H9 (cell line): ENCODE measurements at regions not wholly inside any gene's neighbourhood (a gene's known extent, or its start where the extent isn't known, plus 50 kb on each side); places are given as distances from the start of the nearest gene placed in this dataset.

Experiments used
- DNase-seq: peaks from one replicate; pipeline ENCODE4 v3.0.0-alpha.2; 2017
- H2AFZ ChIP-seq: one replicate; pipeline ENCODE4 v1.6.1; 2013; ENCODE audit warnings: mild to moderate bottlenecking, low read length, control low read depth, moderate library complexity
- H2AK5ac ChIP-seq: 2 replicates; pipeline ENCODE4 v1.6.1; 2013; ENCODE audit warnings: low read length, control low read depth, mixed read lengths; ENCODE audit not compliant: insufficient read length
- H2BK120ac ChIP-seq: one replicate; pipeline ENCODE4 v1.6.1; 2013; ENCODE audit warnings: low read depth, mild to moderate bottlenecking, low read length, control low read depth, inconsistent platforms; ENCODE audit not compliant: poor library complexity, severe bottlenecking
- H2BK12ac ChIP-seq: 2 replicates; pipeline ENCODE4 v1.6.1; 2013; ENCODE audit warnings: low read length, control low read depth, mixed read lengths, low read depth; ENCODE audit not compliant: insufficient read length
- H2BK15ac ChIP-seq: 2 replicates; pipeline ENCODE4 v1.6.1; 2013; ENCODE audit warnings: low read depth, low read length, control low read depth
- H2BK20ac ChIP-seq: one replicate; pipeline ENCODE4 v1.6.1; 2013; ENCODE audit warnings: low read depth, mild to moderate bottlenecking, low read length, control low read depth, inconsistent platforms; ENCODE audit not compliant: poor library complexity, severe bottlenecking
- H2BK5ac ChIP-seq: 2 replicates; pipeline ENCODE4 v1.6.1; 2013; ENCODE audit warnings: low read length, control low read depth, mixed read lengths; ENCODE audit not compliant: insufficient read length
- H3K14ac ChIP-seq: 2 replicates; pipeline ENCODE4 v1.6.1; 2013; ENCODE audit warnings: low read length, control low read depth; ENCODE audit not compliant: insufficient read depth
- H3K18ac ChIP-seq: 2 replicates; pipeline ENCODE4 v1.6.1; 2013; ENCODE audit warnings: low read depth, mild to moderate bottlenecking, mixed read lengths, low read length, control low read depth; ENCODE audit not compliant: insufficient read length
- H3K23ac ChIP-seq: 2 replicates; pipeline ENCODE4 v1.6.1; 2013; ENCODE audit warnings: low read length, control low read depth, mixed read lengths, low read depth; ENCODE audit not compliant: insufficient read length
- H3K23me2 ChIP-seq: 2 replicates; pipeline ENCODE4 v1.6.1; 2013; ENCODE audit warnings: low read depth, mild to moderate bottlenecking, mixed read lengths, low read length, control low read depth; ENCODE audit not compliant: insufficient read length, poor library complexity, severe bottlenecking
- H3K27ac ChIP-seq: 2 replicates; pipeline ENCODE4 v1.5.1; 2013; ENCODE audit warnings: low read length, control low read depth, mixed read lengths, low read depth; ENCODE audit not compliant: insufficient read length
- H3K27me3 ChIP-seq: 2 replicates; pipeline ENCODE4 v1.6.1; 2013; ENCODE audit warnings: low read length, control low read depth, inconsistent platforms; ENCODE audit not compliant: insufficient read depth
- H3K4ac ChIP-seq: 2 replicates; pipeline ENCODE4 v1.6.1; 2013; ENCODE audit warnings: low read depth, mild to moderate bottlenecking, control low read depth, inconsistent platforms, low read length, moderate library complexity
- H3K4me1 ChIP-seq: 2 replicates; pipeline ENCODE4 v1.6.1; 2013; ENCODE audit warnings: low read length, control low read depth, inconsistent platforms; ENCODE audit not compliant: insufficient read depth
- H3K4me2 ChIP-seq: 2 replicates; pipeline ENCODE4 v1.6.1; 2013; ENCODE audit warnings: low read length, control low read depth, mixed read lengths; ENCODE audit not compliant: insufficient read length, insufficient read depth
- H3K56ac ChIP-seq: 2 replicates; pipeline ENCODE4 v1.6.1; 2013; ENCODE audit warnings: low read depth, mild to moderate bottlenecking, mixed read lengths, low read length, control low read depth; ENCODE audit not compliant: insufficient read length
- H3K79me1 ChIP-seq: 2 replicates; pipeline ENCODE4 v1.6.1; 2013; ENCODE audit warnings: low read depth, mild to moderate bottlenecking, moderate library complexity, low read length, control low read depth, inconsistent platforms; ENCODE audit not compliant: insufficient read depth, poor library complexity, severe bottlenecking
- H3K79me2 ChIP-seq: 2 replicates; pipeline ENCODE4 v1.6.1; 2013; ENCODE audit warnings: low read length, control low read depth, inconsistent platforms; ENCODE audit not compliant: insufficient read depth
- H3K9ac ChIP-seq: 2 replicates; pipeline ENCODE4 v1.6.1; 2013; ENCODE audit warnings: low read length, control low read depth, mixed read lengths; ENCODE audit not compliant: insufficient read length; ENCODE audit errors: extremely low read depth
- H3K9me3 ChIP-seq: one replicate; pipeline ENCODE4 v1.6.1; 2013; ENCODE audit warnings: low read depth, low read length, inconsistent platforms; ENCODE audit not compliant: control insufficient read depth
- H3T11ph ChIP-seq: one replicate; pipeline ENCODE4 v1.6.1; 2013; ENCODE audit warnings: mild to moderate bottlenecking, low read length, control low read depth, inconsistent platforms
- H4K20me1 ChIP-seq: one replicate; pipeline ENCODE4 v1.6.1; 2013; ENCODE audit not compliant: control insufficient read depth, insufficient read length, insufficient read depth
- H4K5ac ChIP-seq: 2 replicates; pipeline ENCODE4 v1.6.1; 2013; ENCODE audit warnings: low read depth, mild to moderate bottlenecking, mixed read lengths, low read length, control low read depth; ENCODE audit not compliant: insufficient read length
- H4K8ac ChIP-seq: replicated peaks from 2 replicates; pipeline ENCODE4 v1.6.1; 2013; ENCODE audit warnings: low read length, control low read depth, mixed read lengths, low read depth; ENCODE audit not compliant: insufficient read length
- H4K91ac ChIP-seq: 2 replicates; pipeline ENCODE4 v1.6.1; 2013; ENCODE audit warnings: low read depth, mild to moderate bottlenecking, moderate library complexity, mixed read lengths, low read length, control low read depth; ENCODE audit not compliant: insufficient read length
- H3K27ac Mint-ChIP-seq, 3 experiments: 2 replicates in 2 of 3; 3 replicates in 1 of 3; pipeline ENCODE4 v1.8.0; 2020 to 2021; ENCODE audit warnings: mixed read lengths in 3 of 3, mild to moderate bottlenecking in 1 of 3, moderate library complexity in 1 of 3
- H3K27me3 Mint-ChIP-seq: 2 replicates; pipeline ENCODE4 v1.8.0; 2021; ENCODE audit warnings: low read depth, mild to moderate bottlenecking, moderate library complexity, mixed read lengths
- H3K36me3 Mint-ChIP-seq, 3 experiments: 2 replicates in 2 of 3; 3 replicates in 1 of 3; pipeline ENCODE4 v1.8.0; 2020 to 2021; ENCODE audit warnings: low read depth in 3 of 3, mixed read lengths in 3 of 3; ENCODE audit not compliant: insufficient read depth in 1 of 3
- H3K4me1 Mint-ChIP-seq, 2 experiments: 2 replicates each; pipeline ENCODE4 v1.8.0; 2020; ENCODE audit warnings: mixed read lengths in 2 of 2
- H3K4me3 Mint-ChIP-seq, 2 experiments: 2 replicates in 1 of 2; 3 replicates in 1 of 2; pipeline ENCODE4 v1.8.0; 2020 to 2021; ENCODE audit warnings: mild to moderate bottlenecking in 2 of 2, mixed read lengths in 2 of 2, moderate library complexity in 1 of 2
- H3K9me3 Mint-ChIP-seq, 2 experiments: 2 replicates in 1 of 2; 3 replicates in 1 of 2; pipeline ENCODE4 v1.8.0; 2020; ENCODE audit warnings: mild to moderate bottlenecking in 2 of 2, mixed read lengths in 2 of 2, moderate library complexity in 1 of 2
- WGBS: extraction: QIAGEN DNeasy Blood & Tissue Kit; methylation state at CpG from one replicate; pipeline ENCODE4 v1.1.7; 2013; ENCODE audit warnings: missing lambda C conversion rate, low lambda C conversion rate, mixed read lengths; ENCODE audit not compliant: insufficient read length; ENCODE audit errors: extremely low coverage; 5-methylcytosine and 5-hydroxymethylcytosine counted together
- TF ChIP-seq, protein P1 (sequence below): fragments of 200-600 bp; sonication (generic); conservative IDR thresholded peaks from 3 replicates; pipeline ENCODE4 v1.8.0; 2021; ENCODE audit warnings: antibody characterized with exemption, mild to moderate bottlenecking

GRCh38 chr11:27187848-27188621, 147.4 kb downstream of the BBOX1 start:
- Mint-ChIP-seq H3K4me1 (peaks cover 8% of the 10 kb centered on the region in 2 experiments), H3K9me3 (peaks cover 0 to 6% of the 10 kb centered on the region in 2 experiments; a peak in 2 of 5 replicates), H3K27ac (no peak overlapping the region), H3K27me3 (no peaks in the 10 kb centered on the region), H3K4me3 (no peak overlapping the region), H3K36me3 (peaks cover 0 to 8% (median 0%) of the 10 kb centered on the region in 3 experiments; a peak in 2 of 7 replicates)
- no peak overlapping the region for H2BK15ac ChIP-seq
- no peak overlapping the region for H4K91ac ChIP-seq
- H3K4me1 ChIP-seq, result no peaks in the 10 kb centered on the region
- no peak overlapping the region for H3K14ac ChIP-seq
- no peak overlapping the region for H2AK5ac ChIP-seq
- H3K18ac ChIP-seq, result no peak overlapping the region
- no peak overlapping the region for H2BK20ac ChIP-seq
- H4K20me1 ChIP-seq, result no peaks in the 10 kb centered on the region
- no peaks in the 10 kb centered on the region for H3K27me3 ChIP-seq
- no peaks in the 10 kb centered on the region for H3K79me2 ChIP-seq
- H2BK120ac ChIP-seq, result no peak overlapping the region
- no peak for DNase-seq
- H3K4me2 ChIP-seq, result no peak overlapping the region
- H3K9ac ChIP-seq, result no peak overlapping the region
- H3K79me1 ChIP-seq, result no peaks in the 10 kb centered on the region
- H3K23me2 ChIP-seq, result no peaks in the 10 kb centered on the region
- H3K4ac ChIP-seq, result no peak overlapping the region
- H3K27ac ChIP-seq, result no peak overlapping the region
- no peak overlapping the region for H2BK12ac ChIP-seq
- H3K9me3 ChIP-seq, result no peaks in the 10 kb centered on the region
- H2BK5ac ChIP-seq, result no peak overlapping the region
- H3K23ac ChIP-seq, result no peak overlapping the region
- H3K56ac ChIP-seq, result no peak overlapping the region
- no CpG with 5 or more reads among the region's 5 CpGs for WGBS
- no peak overlapping the region for H3T11ph ChIP-seq
- no peak overlapping the region for H4K5ac ChIP-seq
- no peak overlapping the region for H2AFZ ChIP-seq
- TF ChIP-seq, protein P1, sequence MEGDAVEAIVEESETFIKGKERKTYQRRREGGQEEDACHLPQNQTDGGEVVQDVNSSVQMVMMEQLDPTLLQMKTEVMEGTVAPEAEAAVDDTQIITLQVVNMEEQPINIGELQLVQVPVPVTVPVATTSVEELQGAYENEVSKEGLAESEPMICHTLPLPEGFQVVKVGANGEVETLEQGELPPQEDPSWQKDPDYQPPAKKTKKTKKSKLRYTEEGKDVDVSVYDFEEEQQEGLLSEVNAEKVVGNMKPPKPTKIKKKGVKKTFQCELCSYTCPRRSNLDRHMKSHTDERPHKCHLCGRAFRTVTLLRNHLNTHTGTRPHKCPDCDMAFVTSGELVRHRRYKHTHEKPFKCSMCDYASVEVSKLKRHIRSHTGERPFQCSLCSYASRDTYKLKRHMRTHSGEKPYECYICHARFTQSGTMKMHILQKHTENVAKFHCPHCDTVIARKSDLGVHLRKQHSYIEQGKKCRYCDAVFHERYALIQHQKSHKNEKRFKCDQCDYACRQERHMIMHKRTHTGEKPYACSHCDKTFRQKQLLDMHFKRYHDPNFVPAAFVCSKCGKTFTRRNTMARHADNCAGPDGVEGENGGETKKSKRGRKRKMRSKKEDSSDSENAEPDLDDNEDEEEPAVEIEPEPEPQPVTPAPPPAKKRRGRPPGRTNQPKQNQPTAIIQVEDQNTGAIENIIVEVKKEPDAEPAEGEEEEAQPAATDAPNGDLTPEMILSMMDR, result no peak
- H4K8ac ChIP-seq, result no peak overlapping the region
